Keratinocyte (primary cell): ENCODE measurements at regions not wholly inside any gene's neighbourhood (a gene's known extent, or its start where the extent isn't known, plus 50 kb on each side); places are given as distances from the start of the nearest gene placed in this dataset.

ENCODE experiments used
- DNase-seq: peaks from one replicate; pipeline ENCODE4 v3.0.0-alpha.2; 2011; ENCODE audit warnings: low read depth, missing footprints, low spot score
- FAIRE-seq: peaks from 2 replicates; lab custom pipeline; 2011; peaks lifted over from hg19 to GRCh38; lab: Jason Lieb, UNC
- H2AFZ ChIP-seq: 2 replicates; pipeline ENCODE4 v1.6.0; 2012; ENCODE audit warnings: low read length, control low read depth, inconsistent platforms; ENCODE audit not compliant: control insufficient read depth
- H3K27ac ChIP-seq: 2 replicates; pipeline ENCODE4 v1.5.1; 2011; ENCODE audit warnings: low read length; ENCODE audit not compliant: control insufficient read depth, insufficient read depth
- H3K27me3 ChIP-seq: 3 replicates; pipeline ENCODE4 v1.6.0; 2011; ENCODE audit warnings: low read length; ENCODE audit not compliant: control insufficient read depth, insufficient read depth; ENCODE audit errors: extremely low read depth
- H3K36me3 ChIP-seq, 2 experiments: 2 replicates in 1 of 2; 3 replicates in 1 of 2; pipeline ENCODE4 v1.5.1; 2011; ENCODE audit warnings: low read length in 2 of 2, mild to moderate bottlenecking in 1 of 2; ENCODE audit not compliant: control insufficient read depth in 2 of 2, insufficient read depth in 2 of 2; ENCODE audit errors: extremely low read depth in 1 of 2
- H3K4me1 ChIP-seq: 3 replicates; pipeline ENCODE4 v1.5.1; 2011; ENCODE audit warnings: low read length; ENCODE audit not compliant: control insufficient read depth, insufficient read depth; ENCODE audit errors: extremely low read depth
- H3K4me2 ChIP-seq: 3 replicates; pipeline ENCODE4 v1.6.0; 2011; ENCODE audit warnings: low read depth, low read length; ENCODE audit not compliant: control insufficient read depth, insufficient read depth; ENCODE audit errors: extremely low read depth
- H3K4me3 ChIP-seq, 3 experiments: fragments of 200-600 bp in 1 of 3; sonication (generic) in 1 of 3; 2 replicates in 2 of 3; 3 replicates in 1 of 3; pipeline ENCODE4 v1.5.1; 2011 to 2016; ENCODE audit warnings: low read length in 3 of 3, mild to moderate bottlenecking in 3 of 3, control low read depth in 2 of 3, inconsistent platforms in 1 of 3, low read depth in 1 of 3, mixed read lengths in 1 of 3, mixed run types in 1 of 3, moderate library complexity in 1 of 3; ENCODE audit not compliant: control insufficient read depth in 2 of 3, insufficient read depth in 2 of 3; ENCODE audit errors: extremely low read depth in 1 of 3
- H3K79me2 ChIP-seq: 2 replicates; pipeline ENCODE4 v1.6.0; 2012; ENCODE audit warnings: low read length; ENCODE audit not compliant: control insufficient read depth, insufficient read depth
- H3K9ac ChIP-seq: 3 replicates; pipeline ENCODE4 v1.6.0; 2011; ENCODE audit warnings: low read length; ENCODE audit not compliant: control insufficient read depth, insufficient read depth; ENCODE audit errors: extremely low read depth
- H3K9me1 ChIP-seq: 3 replicates; pipeline ENCODE4 v1.6.0; 2011; ENCODE audit warnings: low read length; ENCODE audit not compliant: control insufficient read depth, insufficient read depth; ENCODE audit errors: extremely low read depth
- H3K9me3 ChIP-seq: 2 replicates; pipeline ENCODE4 v1.5.1; 2012; ENCODE audit warnings: low read depth, low read length; ENCODE audit not compliant: control insufficient read depth
- H4K20me1 ChIP-seq: 3 replicates; pipeline ENCODE4 v1.6.0; 2011; ENCODE audit warnings: low read length; ENCODE audit not compliant: control insufficient read depth, insufficient read depth; ENCODE audit errors: extremely low read depth
- EZH2 ChIP-seq: IDR thresholded peaks from one replicate; pipeline ENCODE4 v1.6.1; 2012; ENCODE audit warnings: inconsistent platforms, mild to moderate bottlenecking, low read length, moderate library complexity
- dilution Hi-C: fragments of 300-500 bp; cut with MboI; formaldehyde crosslinking; loops from one replicate; pipeline ENCODE4 v1.7.0; 2020; ENCODE audit warnings: low sequenced_read_pairs; ENCODE audit not compliant: extremely low pct_ligation_motif_present
- TF ChIP-seq, protein P1 (sequence below), 3 experiments: IDR thresholded peaks in 1 of 3; conservative IDR thresholded peaks in 1 of 3; optimal IDR thresholded peaks in 1 of 3; 2 replicates in 2 of 3; 3 replicates in 1 of 3; pipeline versions ENCODE3 to v1.5.1; 2011; ENCODE audit warnings: low read length in 3 of 3, mild to moderate bottlenecking in 3 of 3, moderate library complexity in 2 of 3, control low read depth in 1 of 3, inconsistent platforms in 1 of 3; ENCODE audit not compliant: insufficient read depth in 2 of 3; ENCODE audit errors: extremely low read depth in 1 of 3

DNA sequence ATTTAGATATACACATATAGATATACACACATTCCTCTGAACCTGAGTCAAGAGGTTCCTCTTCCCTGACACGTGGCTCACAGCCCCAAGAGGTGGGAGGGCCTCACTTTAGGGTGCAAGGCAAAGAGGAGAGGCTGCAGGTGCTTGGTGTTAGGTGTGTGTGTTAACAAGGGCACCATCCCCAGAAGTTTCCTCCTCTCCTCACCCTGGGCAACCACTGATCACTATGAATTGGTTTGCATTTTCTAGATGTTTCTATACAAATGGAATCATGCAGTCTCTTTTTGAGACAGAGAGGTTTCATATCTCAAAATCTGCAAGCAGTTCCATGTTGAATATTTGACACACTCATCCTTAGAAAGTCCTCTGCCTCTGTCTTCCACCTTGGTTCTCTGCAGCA lies 120.9 kb upstream of the NECTIN1 start:
- Histone ChIP-seq H3K9ac (no peak overlapping the region), H2AFZ (no peak overlapping the region), H3K9me3 (peaks cover 4% of the 10 kb centered on the region), H3K4me3 (no peak overlapping the region), H3K79me2 (no peaks in the 10 kb centered on the region), H3K36me3 (no peaks in the 10 kb centered on the region), H3K27me3 (peaks cover 3% of the 10 kb centered on the region), H4K20me1 (no peaks in the 10 kb centered on the region), H3K9me1 (no peaks in the 10 kb centered on the region), H3K27ac (no peak overlapping the region), H3K4me1 (peaks cover 18% of the 10 kb centered on the region), H3K4me2 (no peak overlapping the region)
- DNase-seq (no peak), FAIRE-seq (no peak)
- dilution Hi-C loops = no loop called here
- no peak for TF ChIP-seq EZH2
- TF ChIP-seq, protein P1, sequence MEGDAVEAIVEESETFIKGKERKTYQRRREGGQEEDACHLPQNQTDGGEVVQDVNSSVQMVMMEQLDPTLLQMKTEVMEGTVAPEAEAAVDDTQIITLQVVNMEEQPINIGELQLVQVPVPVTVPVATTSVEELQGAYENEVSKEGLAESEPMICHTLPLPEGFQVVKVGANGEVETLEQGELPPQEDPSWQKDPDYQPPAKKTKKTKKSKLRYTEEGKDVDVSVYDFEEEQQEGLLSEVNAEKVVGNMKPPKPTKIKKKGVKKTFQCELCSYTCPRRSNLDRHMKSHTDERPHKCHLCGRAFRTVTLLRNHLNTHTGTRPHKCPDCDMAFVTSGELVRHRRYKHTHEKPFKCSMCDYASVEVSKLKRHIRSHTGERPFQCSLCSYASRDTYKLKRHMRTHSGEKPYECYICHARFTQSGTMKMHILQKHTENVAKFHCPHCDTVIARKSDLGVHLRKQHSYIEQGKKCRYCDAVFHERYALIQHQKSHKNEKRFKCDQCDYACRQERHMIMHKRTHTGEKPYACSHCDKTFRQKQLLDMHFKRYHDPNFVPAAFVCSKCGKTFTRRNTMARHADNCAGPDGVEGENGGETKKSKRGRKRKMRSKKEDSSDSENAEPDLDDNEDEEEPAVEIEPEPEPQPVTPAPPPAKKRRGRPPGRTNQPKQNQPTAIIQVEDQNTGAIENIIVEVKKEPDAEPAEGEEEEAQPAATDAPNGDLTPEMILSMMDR (optimal IDR thresholded peaks at IDR 0.05 in 1 of 3, IDR thresholded peaks at IDR 0.05 in 1 of 3, conservative IDR thresholded peaks at IDR 0.05 in 1 of 3; ENCODE audit: extremely low read depth in 1 of 3, insufficient read depth in 2 of 3, low read length in 3 of 3) = no peak

DNA sequence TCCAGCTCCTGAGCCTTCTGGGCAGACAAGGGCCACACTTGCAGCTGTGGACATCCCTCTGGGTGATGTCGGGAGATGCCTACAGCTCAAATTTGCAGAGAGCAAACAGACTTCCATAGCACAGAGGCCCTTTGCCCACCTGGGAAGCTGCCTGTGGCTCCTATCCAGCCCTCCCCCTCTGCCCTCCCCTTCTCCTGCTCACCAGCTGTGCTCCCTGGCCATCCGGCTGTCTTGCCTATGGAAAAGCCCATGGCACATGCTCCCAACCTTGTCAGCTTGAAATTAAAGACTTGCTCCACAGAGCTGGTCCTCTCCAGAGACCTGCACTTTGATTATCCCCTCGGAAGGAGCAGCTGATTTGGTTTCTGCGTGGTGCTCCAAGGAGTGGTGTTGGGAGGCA lies 118.9 kb upstream of the NECTIN1 start:
- Histone ChIP-seq H3K27me3 (no peaks in the 10 kb centered on the region), H2AFZ (no peak overlapping the region), H3K4me2 (no peak overlapping the region), H3K9me3 (peaks cover 4% of the 10 kb centered on the region), H3K9me1 (no peaks in the 10 kb centered on the region), H4K20me1 (no peaks in the 10 kb centered on the region), H3K4me1 (peaks cover 12% of the 10 kb centered on the region), H3K9ac (no peak overlapping the region), H3K36me3 (no peaks in the 10 kb centered on the region), H3K79me2 (no peaks in the 10 kb centered on the region), H3K27ac (no peak overlapping the region), H3K4me3 (no peak overlapping the region)
- FAIRE-seq (no peak), DNase-seq (no peak)
- TF ChIP-seq, protein P1 (optimal IDR thresholded peaks at IDR 0.05 in 1 of 3, IDR thresholded peaks at IDR 0.05 in 1 of 3, conservative IDR thresholded peaks at IDR 0.05 in 1 of 3; ENCODE audit: extremely low read depth in 1 of 3, insufficient read depth in 2 of 3, low read length in 3 of 3) = no peak
- TF ChIP-seq EZH2 = no peak
- dilution Hi-C loops = no loop called here
